AG10803 (cell line): ENCODE measurements at regions not wholly inside any gene's neighbourhood (a gene's known extent, or its start where the extent isn't known, plus 50 kb on each side); places are given as distances from the start of the nearest gene placed in this dataset.

Source experiments
- DNase-seq: peaks from one replicate; pipeline ENCODE4 v3.0.0; 2010; ENCODE audit warnings: low read depth
- H3K4me3 ChIP-seq: 2 replicates; pipeline ENCODE4 v1.5.1; 2011; ENCODE audit warnings: mild to moderate bottlenecking, low read length, control low read depth
- CTCF ChIP-seq: conservative IDR thresholded peaks from 2 replicates; pipeline ENCODE4 v1.5.1; 2011; ENCODE audit warnings: mild to moderate bottlenecking, low read length, control low read depth, inconsistent platforms

- DNase-seq: no peak
- no peak for TF ChIP-seq CTCF
- no peak overlapping the region for H3K4me3 ChIP-seq
These were observed 97.1 kb downstream of the JCAD start for GRCh38 chr10:29962166-29962850.

- no peak overlapping the region for H3K4me3 ChIP-seq
- no peak for TF ChIP-seq CTCF
- DNase-seq: no peak
These were observed 98.0 kb downstream of the JCAD start for GRCh38 chr10:29961351-29961750.

- H3K4me3 ChIP-seq: no peak overlapping the region
- DNase-seq: no peak
- TF ChIP-seq CTCF: no peak
These were observed 99.1 kb downstream of the JCAD start for GRCh38 chr10:29960261-29960660.

- DNase-seq: no peak
- TF ChIP-seq CTCF: no peak
- no peak overlapping the region for H3K4me3 ChIP-seq
These were observed 99.8 kb downstream of the JCAD start for GRCh38 chr10:29959586-29959985.

GRCh38 chr10:29958440-29958839, 100.9 kb downstream of the JCAD start:
- TF ChIP-seq CTCF: no peak
- DNase-seq: no peak
- no peak overlapping the region for H3K4me3 ChIP-seq

- no peak overlapping the region for H3K4me3 ChIP-seq
- DNase-seq: peak; percentile 64
- no peak for TF ChIP-seq CTCF
These were observed 101.5 kb downstream of the JCAD start for GRCh38 chr10:29957907-29958331.

GRCh38 chr10:29957236-29957635, 102.2 kb downstream of the JCAD start:
- DNase-seq: no peak
- no peak overlapping the region for H3K4me3 ChIP-seq
- no peak for TF ChIP-seq CTCF
